Fibroblast of skin of scalp (primary cell): ENCODE measurements at regions not wholly inside any gene's neighbourhood (a gene's known extent, or its start where the extent isn't known, plus 50 kb on each side); places are given as distances from the start of the nearest gene placed in this dataset.

Source experiments
- DNase-seq: peaks from one replicate; pipeline ENCODE4 v3.0.0-alpha.2; 2013

DNA sequence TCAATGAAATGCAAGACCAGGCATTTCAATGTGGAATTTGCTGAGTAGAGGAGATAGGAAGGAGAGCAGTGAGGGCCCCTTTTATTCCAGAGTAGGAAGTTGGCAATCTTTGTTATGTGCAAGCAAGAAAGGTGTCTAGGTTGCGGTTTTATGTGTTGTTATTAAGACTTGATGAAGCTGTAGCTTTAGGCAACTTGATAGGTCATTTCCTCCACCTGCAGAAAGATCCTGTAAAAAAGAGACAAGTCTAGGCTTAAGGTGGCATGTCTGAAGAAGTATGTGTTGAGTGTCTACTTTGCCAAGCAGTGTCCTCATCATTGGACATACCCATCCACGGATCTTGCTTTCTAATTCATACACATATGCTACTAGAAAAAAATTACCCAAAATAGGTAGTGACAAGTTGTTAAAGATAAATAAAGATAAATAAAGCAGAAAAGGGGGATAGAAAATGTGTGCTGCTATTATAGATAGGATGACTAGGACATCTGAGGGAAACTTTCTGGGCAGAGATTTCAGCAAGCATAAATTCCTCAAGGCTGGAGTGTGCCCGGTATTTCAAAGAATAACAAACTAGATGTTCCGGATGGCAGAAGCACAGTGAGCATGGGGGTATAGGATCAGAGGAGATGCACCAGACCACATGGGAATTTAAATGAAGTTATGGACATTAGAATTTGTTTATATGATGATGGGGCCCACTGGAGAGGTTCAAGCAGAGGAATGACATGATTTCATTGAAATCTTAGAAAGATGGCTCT is 335.0 kb downstream of the TGFB2 start:
- peak; percentile 75 for DNase-seq

DNA sequence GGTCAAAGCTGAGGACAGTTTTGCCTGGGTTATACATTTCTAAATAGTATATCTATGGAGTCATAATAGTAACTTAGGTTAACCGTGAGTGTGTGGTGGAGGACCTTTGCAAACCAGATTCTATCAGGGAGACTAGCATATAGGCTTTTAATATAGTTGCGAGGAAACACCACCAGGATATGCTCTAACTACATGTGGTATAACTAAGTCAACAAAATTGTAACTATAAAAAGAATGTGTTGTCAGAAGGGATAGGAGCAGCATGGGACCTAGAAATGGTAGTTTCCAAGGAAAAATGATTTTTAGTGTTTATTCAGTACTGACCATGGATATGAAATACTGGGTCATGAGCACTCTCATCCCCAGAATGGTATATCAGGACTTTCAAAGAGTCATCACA is 338.1 kb downstream of the TGFB2 start:
- peak; percentile 41 for DNase-seq

DNA sequence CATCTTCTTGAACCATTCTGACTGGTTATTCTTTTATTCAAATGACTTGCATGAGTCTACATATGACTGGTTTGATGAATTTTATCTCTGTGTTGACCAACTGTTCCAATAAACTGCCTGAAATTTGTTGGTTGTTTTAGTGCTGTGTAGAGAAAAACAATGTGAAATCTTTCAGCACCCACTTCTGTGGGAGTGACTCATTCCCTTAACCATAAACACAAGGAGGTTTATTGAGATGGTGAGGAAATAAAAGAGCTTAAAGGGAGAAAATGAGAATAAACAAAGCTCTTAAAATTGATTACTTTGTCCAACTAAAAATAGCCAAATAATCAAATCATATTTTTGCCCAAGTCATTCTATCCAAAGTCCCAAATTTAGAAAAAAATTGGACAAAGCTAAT is 341.1 kb downstream of the TGFB2 start:
- DNase-seq, result peak; percentile 41

DNA sequence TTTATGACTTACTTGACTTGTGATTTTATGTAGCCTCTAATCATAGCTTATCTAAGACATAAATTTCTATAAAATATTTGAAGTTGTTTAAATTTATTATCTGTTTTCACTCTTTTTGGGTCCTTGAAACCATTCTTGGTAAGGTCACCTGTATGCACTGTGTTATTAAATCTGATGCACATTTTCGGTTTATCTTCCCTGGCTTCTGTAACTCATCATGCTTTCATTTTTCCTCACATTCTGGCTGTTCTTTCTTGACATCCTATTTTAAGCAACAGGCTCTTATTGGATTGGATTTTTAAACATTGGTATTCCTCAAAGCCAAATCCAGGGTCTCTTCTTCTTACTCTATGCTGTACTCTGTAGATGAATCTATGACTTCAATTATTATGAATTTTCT is 341.6 kb downstream of the TGFB2 start:
- DNase-seq, result no peak

DNA sequence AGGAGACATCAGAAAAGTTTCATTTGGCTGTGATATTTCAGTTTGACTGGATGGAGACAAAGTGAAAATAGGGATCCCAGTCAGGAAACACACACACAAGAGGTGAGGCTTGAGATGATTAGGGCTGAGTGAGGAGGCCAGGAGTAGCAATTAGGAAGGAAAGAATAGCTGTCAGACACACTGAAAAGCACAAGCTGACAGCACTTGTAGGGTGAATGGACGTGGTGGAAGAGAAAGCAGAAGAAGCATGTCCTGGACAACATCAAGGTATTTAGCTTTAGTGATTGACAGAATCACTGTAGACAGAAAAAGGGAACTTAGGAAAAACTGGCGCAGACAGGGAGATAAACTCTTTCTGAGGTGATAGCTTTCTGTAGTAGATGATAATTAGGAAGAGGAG is 347.7 kb downstream of the TGFB2 start:
- no peak for DNase-seq

DNA sequence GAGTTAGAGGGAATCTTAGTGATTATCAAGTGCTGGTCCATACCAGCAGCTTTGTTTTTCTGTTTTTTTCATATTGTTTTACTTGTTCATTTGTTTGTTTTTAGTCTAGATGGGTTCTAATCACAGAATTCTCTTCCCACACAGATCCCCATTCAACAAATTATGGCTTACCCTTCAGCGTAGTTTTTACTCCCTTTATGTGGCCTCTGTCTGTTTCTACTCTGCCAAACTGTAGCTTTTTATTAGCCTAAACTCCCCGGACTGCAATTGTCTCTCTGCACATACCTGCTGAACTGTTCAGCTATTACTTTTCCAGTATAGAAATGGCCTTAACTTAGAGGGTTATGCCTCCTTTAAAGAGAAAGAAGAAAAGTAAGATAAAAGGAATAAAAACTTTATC is 348.5 kb downstream of the TGFB2 start:
- DNase-seq, result no peak

DNA sequence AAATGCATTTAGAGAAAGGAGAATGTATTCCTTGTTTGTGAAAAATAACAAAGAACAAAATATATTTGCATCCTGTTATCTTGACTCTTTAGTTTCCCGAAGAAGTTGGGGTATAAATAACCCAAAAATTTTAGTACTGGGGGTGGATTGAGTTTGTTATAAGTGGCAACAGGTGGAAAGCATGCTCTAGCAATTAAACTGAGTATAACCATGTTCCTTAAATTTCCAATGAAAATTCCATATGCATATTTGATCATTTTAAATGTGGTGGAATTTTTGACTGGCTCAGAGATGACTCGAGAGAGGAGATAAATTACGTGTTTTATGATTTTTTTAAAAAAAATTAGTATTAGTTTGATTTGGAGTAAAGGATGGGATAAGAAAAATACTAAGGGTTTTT is 348.9 kb downstream of the TGFB2 start:
- DNase-seq, result no peak

DNA sequence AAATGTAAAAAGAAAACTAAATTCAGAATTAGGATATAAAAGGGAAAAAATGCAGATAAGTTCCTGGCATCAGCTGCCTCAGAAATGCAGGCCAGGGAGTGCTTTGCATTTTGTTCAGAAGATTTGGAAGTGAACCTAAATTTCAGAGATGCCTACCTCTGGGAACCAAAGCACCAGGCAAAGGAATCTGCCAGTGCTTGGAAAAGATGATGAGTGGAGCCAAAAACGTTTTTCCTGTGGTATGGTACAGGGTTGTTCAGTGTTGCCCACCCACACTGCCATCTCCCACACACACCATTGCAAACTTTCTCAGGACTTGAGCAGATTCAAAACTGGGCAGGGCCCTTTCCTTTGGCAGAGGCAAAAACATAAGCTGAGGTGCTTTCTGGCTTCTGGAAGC is 349.5 kb downstream of the TGFB2 start:
- DNase-seq, result no peak

DNA sequence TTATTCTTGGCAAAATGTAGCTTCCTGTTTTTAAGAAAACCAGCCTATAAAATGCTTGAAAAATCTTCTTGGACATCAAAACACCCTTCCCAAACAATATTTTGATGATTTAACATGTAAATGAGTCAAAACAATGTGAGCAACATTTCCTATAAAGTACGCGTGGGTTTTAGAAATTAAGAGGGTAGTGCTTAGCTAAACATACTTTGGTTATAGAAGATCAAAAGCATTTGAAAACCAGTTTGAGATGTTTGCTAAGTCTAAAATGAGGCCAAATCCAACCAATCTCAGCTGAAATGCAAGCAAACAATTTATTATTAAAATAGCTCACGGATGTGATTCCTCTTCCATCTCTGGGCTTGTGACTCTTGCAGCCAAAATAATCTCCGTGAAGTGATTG is 350.4 kb downstream of the TGFB2 start:
- DNase-seq, result no peak

DNA sequence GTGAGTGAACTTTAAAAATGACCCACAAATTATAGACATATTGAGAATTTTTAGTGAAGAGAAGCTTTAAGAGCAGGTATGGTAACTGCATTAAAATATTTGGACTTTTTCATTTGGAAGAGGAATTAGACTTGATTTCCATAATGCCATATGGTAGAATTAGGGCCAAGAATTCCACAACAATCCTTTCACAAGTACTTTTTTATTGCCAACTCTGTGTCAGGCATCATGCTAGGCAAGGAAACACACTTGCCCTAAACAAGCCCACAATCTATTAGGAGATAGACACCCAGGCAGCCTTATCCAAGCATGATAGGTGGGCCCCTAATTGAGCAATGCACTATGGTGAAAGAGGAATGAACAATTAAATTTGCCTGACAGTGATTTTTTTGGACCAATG is 353.0 kb downstream of the TGFB2 start:
- DNase-seq, result no peak

DNA sequence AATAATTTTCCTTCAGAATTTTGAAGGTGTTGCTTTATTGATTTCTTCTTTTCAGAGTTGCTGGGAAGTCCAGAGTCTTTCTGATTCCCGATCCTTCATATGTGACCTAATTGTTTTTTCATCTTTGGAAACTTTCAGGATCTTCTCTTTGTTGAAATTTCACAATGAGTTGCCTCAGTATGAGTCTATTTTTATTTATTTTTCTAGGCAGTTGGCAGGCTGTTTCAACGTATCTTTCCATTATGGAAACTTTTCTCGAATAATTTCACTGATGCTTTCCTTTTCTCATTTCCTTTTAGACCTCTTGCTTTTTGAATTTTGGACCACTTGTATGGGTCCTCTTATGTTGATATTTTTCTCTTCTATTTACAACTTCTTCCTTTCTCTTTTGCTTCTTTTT is 354.3 kb downstream of the TGFB2 start:
- DNase-seq, result no peak

DNA sequence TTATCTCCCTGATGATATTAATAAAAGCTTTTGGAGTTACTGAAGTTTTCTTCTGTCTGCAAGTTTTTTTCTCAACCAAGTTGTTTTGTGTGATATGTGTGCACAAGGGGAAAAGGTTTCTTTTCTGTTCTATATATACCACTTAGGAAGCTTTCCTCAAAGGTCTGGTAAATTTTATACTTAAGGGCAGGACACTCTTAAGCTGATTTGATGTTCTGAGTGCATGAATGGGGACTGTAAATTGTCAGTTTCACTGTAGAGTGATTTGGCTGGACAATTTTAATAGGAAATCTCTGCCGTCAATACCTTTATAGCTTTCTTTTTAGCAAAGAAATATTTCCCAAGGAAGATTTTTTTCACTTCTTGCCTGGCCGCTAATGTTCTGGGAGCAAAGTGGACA is 354.7 kb downstream of the TGFB2 start:
- no peak for DNase-seq

DNA sequence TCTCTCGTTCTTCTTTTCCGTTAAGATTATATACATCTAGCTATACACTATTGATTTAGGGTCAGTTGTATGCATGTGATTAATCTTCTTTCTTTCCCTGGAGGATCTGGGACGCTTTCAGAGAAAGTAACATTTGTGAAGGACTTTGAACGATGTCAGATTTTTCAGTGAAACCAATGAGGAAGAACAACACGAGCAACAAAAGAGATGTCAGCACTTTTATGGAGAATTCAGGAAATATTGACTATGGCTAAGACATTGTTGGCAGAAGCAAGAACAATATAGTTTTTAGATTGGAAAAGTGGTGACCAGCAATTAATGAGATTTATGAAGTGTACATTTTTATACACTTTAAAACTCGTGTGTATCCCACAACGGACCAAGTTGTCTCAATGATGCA is 355.5 kb downstream of the TGFB2 start:
- DNase-seq, result no peak

DNA sequence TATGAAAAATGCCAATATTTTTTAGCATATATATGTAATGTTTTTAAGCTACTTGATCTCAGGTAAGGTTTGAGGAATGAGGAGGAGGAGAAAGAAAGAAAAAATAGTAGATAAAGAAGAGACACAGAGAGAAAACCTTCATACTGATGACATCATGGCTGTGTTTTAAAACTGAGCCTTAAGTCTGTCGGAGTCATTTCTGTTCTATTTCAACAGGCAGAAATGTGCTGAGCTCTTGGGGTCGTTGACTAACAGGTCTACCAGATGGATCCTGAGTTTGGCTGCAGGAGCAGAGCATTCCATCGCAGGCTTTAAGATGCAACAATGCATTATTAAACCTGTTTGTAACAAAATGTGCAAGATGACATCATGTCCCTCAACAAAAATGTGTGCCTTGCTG is 356.0 kb downstream of the TGFB2 start:
- DNase-seq, result no peak

DNA sequence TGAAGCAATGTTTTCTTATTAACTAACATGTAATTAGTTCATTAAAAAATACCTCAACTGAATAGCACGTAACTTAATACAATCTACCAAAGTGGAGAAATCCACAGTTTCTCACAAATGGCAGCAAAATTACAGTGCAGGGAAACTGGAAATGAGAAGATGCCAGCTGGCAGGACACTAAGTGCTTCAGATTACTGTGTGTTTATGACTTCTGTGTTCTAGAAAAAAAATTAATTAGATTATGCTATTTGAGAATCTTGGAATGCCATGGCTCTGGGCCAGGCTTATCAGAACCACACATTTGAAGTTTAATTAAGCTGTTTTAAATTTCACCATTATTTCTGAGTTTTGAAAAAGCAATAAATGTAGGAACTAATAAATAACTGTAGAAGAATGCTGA is 357.6 kb downstream of the TGFB2 start:
- DNase-seq, result no peak

DNA sequence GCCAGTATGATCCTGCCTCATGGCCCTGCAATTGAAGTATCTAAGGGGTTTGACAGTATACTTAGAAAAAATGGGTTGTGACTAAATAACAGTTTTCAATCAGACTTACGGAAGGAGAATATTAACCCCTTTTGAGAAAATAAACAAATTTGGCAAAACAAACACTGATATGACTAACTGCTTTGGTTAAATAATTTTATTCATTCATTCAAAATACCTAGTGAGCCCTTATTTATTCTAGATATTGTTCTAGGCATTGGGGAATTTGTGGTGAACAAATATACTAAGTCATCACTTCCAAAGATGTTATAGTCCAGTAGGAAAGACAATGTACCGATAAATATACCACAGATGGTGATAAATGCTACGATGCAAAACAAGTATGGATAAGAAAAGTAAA is 358.7 kb downstream of the TGFB2 start:
- no peak for DNase-seq

DNA sequence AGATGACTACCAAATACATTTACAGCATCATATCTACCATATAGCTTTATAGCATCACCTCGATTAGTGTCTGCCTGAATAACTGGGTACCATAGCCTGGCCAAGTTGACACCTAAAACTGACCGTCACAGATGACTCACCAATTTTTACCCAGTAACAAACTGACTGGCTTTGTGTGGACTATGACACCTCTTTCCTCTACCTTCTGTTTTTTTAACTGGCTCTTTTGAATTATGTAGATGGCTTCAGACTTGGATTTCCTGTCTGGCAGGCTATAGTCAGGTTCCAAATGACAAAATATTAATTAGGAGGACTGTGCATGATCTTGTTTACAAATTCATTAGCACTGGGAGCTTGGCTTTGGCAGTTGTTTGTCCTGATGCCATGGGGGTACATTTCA is 360.3 kb downstream of the TGFB2 start:
- DNase-seq, result no peak

DNA sequence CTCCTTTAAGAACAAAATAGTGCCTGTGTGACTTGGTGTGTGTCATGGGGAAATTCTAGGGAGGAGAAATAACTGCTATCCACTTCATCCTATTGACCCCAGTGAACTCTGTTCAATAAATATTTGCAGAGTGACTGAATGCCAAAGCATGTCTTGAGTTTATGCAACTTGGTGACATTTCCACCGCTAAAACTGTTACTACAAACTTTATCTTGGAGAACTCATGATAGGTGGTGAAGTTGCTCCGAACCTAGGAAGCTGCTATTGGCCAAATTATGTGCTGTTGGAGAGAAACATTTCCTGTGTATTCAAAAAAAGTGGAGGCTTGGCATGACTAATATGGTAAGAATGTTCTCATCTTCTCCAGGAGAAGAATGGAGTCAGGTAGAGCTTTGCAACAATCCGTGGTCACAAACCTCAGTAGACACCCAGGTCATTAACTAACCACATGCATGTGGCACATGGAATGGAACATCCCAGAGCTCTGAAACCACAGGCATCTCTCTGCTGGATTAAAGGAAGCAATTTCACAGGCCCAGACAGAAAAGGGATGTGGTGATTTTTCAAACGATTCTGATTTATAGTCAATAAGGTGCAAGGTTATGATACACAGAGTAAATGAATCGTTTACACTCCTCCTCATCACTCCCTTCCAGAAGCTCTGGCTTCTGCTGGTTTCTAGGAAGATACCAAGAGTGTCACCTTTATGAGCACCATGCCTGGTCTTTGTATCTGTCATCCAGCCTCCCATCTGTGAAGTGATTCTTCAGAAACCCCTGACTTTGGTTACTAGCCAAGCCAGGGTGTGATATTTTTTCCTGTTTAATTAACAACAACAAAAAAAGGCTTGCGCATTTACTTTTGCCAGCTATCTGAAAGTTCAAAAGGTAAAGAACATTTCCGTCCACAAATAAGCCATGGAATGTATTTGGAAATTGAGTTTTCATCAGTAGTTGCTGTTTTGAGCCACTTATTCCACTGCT is 361.1 kb downstream of the TGFB2 start:
- DNase-seq, result peak; percentile 96

DNA sequence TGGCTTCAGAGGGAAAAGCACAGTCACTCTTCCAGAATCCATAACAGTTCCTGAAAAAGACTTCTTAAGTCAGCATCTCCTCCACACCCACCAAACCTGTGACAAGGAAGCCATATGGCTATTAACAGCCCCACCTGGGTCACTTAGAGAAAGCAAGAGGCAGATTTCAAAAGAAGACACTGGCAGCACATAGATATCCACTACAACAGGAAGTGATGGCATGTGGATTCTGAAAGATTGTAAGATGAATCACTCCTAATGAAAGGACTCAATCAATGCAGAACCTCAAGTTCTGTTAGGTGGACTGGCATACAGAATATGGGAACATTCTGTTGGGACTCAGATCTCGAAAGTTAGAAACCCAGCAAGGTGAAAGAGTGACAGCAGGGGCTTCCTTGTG is 365.9 kb downstream of the TGFB2 start:
- DNase-seq, result no peak

DNA sequence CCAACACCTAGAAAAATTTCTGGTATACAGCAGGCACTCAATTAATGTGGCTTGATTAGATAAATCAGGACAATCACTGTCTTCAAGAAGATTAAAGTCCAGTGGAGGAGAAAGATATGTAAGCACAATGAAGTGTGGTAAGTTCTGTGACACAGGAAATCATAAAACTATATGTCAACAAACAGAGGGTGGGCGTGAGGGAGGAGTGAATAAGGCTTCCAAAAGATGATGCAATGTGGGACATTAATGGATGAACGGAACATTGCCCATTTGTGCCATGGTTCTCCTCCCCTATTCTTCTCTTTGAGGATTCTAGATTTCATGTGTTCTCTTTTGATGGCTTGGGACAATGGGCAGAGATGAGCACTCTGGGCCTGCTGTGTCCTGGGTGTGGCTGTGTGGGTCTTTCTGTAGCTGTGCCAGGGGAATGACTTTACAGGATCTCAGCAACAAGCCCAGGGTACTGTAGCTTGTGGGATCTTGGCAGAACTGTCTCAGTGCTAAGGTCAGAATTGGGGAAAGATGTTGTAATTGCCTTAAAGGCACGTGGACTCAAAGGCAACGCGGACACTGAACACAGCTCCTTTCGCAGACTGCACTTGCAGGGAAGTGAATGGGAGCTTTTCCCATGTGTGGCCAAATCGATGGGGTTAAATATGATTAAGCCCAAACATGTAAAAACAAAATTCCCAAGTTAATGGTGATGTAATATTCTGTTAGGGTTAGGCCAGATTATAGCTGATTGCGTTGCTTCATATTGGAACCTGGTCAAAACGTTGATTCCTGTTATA is 366.9 kb downstream of the TGFB2 start:
- peak; percentile 45 for DNase-seq

DNA sequence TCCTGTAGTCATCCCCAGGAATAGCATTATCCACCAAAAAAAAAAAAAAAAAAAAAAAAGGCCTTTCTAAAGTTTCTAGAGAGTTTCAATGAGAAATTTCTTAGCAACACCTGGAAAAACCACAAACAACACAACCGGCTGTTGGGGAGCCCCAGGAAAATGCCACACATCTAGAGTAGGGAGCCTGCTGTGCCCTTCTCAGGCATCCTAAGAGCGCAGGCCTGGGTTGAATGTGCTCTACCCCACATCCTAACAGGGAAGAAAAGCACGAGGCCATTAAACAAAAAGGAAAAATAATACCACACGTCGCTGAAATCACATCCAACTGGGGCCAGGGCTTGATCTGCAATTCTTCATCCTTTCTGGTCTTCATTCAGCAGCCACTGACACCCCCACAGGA is 367.5 kb downstream of the TGFB2 start:
- no peak for DNase-seq

DNA sequence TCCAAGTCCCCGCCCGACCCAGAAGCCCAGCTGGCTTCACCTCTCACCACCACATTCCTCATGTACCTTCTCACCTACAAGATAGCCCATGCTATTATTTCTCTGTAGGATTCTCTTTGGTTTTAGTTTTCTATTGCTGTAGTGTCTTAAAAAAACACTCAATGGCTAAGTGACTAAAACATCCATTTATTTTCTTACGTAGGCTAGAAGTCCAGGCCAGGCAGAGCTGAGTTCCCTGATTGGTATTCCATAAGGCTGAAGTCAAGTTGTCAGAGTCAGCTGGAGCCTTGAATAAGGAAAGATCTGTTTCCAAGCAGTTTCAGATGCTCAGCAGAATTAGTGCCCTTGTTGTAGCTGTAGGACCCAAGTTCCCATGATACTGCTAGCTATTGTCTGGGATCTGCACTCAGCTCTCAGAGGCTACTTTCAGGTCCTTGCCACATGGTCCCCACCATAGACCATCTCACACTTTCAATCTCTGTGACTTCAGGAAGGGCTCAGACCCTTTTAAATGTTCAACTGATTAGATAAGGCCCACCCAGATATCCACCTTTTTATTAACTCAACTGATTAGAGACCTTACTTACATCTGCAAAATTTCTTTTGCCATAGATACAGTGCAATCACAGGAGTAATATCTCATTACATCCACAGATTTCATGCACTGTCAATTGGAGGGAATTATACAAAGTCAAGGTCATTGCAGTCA is 371.0 kb downstream of the TGFB2 start:
- DNase-seq, result no peak
